GM19035 (cell line): ENCODE measurements at regions not wholly inside any gene's neighbourhood (a gene's known extent, or its start where the extent isn't known, plus 50 kb on each side); places are given as distances from the start of the nearest gene placed in this dataset.
"Not testable (repeated sequence)": the region's sequence is repeated elsewhere in the genome, so short reads cannot be mapped to it uniquely, and the experiment has no call there.

Source experiments
- ATAC-seq: cut with Tn5 transposase; IDR thresholded peaks from one replicate; pipeline ENCODE4 v1.9.1; 2021; ENCODE audit not compliant: unreplicated experiment

- ATAC-seq = not testable (repeated sequence)
These were observed 763.0 kb upstream of the TMEM132C start for GRCh38 chr12:127503996-127504395.

DNA sequence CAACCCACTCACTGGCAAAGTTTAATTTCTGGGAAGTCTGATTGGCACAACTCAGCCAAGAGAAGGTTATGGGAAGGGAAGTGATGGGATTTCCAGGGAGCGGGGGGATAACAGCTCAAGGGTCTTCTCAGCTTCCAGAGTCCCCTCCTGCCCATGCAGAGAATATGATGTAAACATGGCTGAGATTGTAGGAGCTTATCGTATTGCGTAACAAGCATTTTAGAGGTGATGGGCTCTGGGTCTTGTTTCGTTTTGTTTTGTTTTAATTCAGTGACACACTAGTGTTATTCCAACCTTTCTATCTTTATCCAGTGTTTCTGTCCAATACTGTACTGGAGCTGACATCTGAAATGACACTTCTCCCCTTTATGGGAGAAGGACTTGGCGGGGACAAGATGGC is 762.1 kb upstream of the TMEM132C start:
- ATAC-seq = no peak

DNA sequence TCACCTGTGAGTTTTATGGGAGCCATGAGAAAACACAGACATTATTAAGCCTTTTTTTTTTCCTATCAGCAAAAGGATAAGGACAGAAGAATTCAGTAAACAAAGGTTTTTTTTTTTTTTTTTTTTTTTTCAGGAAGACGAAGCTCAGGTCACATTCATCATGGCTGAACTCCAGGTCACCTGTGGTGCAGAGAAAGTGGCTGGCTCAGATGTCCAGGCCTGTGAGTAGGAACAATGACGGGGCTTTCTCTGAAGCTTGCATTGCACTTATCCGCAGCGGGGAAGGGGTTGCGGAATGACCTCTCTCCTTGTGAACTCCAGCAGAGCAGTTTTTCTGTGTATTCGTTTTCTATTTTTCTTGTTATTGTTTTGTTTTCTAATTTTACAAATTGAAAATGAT is 759.6 kb upstream of the TMEM132C start:
- no peak for ATAC-seq

DNA sequence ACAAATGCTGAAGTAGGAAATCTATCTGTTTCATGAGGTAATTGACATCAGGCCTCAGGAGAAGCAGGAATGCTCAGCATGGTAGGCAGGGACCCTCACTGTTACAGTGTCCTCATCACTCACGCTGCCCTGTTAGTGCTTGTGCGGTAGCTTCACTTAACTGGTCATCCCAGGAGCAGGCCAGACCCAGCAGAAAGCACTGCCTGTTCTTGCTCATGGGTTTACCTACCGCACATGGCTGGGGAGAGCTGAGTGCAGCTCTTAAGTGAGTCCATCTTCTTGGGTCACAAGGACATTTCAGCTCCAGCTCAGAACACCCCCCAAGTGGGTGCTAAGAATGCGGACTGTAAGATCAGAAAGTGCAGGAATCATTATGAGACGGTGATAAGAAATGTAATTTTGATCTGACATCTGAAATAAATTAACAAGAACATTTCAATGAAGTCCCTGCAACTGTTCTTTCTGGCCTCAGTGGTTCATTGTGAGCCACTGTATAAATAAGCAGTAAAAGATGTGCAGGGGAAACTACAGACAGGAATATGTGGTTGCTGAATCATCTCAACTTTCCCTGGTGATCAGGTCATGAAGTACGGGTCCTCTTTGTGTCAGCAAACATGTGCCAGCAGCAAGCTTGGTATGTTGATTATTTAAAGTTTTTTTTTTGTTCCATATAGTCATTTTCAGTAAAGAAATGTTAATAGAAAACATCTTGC is 757.7 kb upstream of the TMEM132C start:
- no peak for ATAC-seq

DNA sequence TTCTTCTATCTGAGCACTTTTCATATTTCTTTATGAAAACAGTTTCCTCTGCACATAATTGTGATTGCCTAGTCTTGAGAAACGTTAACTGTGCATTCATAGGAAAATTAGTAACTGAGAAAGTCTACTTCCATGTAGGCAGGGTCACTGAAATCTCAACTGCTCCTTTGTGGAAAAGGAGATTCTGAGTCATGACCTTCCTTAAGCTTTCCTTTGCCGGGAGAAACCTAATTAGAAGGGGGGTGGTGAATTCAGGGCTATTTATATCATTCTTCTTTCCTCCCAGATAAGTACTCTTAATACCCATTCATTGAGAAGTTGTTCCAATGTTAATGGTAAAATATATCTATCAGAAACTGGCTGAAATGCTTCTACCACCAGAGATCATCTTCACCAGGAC is 751.0 kb upstream of the TMEM132C start:
- no peak for ATAC-seq

DNA sequence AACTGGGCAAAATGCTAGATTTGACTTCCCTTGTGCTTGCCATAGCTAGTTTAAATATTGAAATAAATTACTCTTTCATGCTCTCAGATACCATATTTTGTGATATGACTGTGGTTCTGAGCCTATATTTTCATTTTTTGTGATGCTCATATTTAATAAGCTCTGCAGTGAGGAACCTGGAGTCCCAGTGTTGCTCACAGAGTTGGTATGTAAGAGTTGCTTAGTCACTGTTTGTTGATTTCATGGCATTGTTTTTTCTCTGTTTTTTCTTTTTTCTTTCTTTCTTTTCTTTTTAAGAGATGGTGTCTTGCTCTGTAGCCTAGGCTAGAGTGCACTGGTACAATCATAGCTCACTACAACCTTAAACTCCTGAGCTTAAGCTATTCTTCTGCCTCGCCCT is 750.5 kb upstream of the TMEM132C start:
- ATAC-seq = no peak

GRCh38 chr12:127519779-127520178 is 747.2 kb upstream of the TMEM132C start:
- no peak for ATAC-seq

DNA sequence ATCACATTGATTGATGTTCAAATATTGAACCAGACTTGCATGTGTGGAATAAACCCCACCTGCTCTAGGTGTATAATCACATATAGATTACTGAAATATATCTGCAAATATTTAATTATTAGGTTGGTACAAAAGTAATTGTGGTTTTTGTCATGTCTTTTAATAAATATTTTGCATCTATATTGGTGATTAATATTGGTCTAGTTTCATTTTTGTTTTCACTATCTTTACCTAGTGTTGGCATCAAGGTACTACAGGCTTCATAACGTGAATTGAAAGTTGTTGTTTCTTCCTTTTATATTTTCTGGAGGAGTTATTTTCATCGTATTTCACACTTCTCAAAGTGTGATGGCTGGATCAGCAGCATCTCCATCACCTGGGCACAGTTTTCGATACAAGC is 740.0 kb upstream of the TMEM132C start:
- ATAC-seq = no peak

- no peak for ATAC-seq
These were observed 738.4 kb upstream of the TMEM132C start for GRCh38 chr12:127528551-127528950.

DNA sequence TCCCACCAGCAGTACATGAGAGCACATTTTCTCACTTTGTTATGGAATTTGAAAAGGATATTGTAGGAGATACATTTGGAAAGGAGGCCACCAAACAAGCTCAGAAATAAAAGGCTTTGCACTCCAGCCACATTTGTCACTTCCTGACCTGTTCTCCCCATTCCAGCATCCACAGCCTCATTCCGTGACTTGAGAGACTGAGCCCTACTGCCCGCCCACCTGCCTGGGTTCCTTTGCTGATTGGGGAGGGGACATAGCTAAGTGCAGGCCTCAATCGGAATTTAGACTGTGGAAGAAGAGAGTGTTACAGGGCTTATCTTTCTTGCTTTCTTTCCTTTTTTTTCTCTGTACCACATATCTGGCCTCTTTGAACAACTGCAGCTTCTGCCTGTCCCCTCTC is 735.4 kb upstream of the TMEM132C start:
- no peak for ATAC-seq

GRCh38 chr12:127533353-127533752 is 733.6 kb upstream of the TMEM132C start:
- no peak for ATAC-seq

DNA sequence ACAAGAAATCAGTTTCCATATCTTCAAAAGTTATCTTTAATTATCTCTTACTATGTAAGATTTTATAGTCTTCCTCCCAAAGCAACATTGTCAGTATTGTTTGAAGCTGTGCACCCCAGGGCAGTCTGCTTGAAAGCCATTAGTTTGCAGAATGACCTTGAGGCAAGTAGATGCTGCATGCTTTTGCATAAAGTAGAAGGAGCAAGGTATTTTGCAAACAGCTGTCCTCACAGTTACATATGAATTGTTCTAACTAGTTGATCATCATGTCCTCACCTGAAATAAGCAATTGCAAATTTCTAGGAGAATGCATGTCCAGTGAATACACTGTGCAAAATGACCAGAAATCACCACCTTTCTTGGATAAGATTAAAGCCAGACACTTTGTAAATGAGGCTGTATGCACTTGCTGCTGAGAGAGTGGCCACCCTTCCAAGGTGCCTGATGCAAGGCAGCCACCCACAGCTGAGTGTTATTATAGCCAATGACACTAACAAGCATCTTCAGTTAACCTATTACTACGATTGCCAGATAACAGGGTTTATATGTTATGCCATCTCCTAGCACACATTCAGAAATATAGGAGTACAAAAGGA is 730.0 kb upstream of the TMEM132C start:
- no peak for ATAC-seq

DNA sequence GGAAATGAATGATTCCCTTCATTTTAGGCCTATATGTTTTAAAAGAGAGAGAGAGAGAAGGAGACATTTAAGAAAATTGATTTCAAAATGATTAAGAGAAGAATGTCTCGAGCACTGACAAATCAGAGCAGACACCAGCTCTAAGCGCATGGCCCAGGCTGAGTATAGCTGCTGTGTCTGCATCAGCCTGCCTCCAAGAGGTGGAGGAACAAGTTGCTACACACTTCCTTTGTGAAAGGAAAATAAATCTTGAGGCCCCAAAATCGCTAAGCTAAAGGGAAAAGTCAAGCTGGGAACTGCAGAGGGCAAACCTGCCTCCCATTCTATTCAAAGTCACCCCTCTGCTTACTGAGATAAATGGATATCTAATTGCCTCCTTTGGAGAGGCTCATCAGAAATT is 728.7 kb upstream of the TMEM132C start:
- no peak for ATAC-seq

- ATAC-seq = no peak
These were observed 727.6 kb upstream of the TMEM132C start for GRCh38 chr12:127539226-127539858.

DNA sequence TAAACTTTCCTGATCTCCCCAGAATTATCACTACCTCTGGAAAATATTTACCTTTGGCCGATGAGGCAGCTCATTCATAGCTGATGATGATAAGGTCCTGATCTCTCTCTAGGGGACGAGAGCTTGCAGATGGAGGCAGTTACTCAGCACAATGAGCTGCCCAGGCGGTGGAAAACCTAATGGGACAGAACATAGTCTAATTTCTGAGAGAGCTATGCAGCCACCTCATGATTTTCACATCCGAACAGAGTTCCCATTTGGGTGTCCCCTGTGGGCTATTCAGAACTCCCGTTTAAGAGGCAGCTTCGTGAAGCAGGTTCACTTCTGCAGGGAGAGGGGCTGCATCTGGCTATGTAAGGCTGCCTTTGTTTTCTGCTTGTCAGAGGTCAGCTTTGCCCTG is 724.6 kb upstream of the TMEM132C start:
- ATAC-seq = no peak

DNA sequence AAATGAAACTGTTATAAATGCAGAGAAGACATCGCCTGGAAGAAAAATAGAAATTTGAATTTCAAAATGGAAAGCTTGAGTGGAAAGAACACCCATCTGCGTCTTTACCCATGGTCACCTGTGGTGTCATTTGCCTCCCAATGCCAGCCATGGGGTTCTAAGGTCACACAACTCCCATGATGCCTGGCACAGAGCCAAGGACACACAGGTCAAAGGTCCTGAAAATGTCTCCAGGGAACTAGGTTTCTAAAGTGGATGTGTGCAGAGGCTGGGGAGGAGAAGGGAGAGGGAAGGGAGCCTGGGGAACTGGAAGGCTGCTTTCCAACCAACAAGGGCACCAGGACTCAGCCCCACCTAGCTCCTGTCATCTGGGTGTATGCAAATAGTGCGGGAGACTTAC is 724.0 kb upstream of the TMEM132C start:
- ATAC-seq = no peak

- ATAC-seq = no peak
These were observed 720.1 kb upstream of the TMEM132C start for GRCh38 chr12:127546721-127547505.

GRCh38 chr12:127548123-127548553 is 718.8 kb upstream of the TMEM132C start:
- no peak for ATAC-seq

GRCh38 chr12:127550271-127550670 is 716.7 kb upstream of the TMEM132C start:
- ATAC-seq = no peak

- ATAC-seq = no peak
These were observed 714.1 kb upstream of the TMEM132C start for GRCh38 chr12:127552838-127553237.

- no peak for ATAC-seq
These were observed 711.9 kb upstream of the TMEM132C start for GRCh38 chr12:127555071-127555470.
